HG02623 (cell line): ENCODE measurements at regions not wholly inside any gene's neighbourhood (a gene's known extent, or its start where the extent isn't known, plus 50 kb on each side); places are given as distances from the start of the nearest gene placed in this dataset.

Source experiments
- ATAC-seq: cut with Tn5 transposase; IDR thresholded peaks from one replicate; pipeline ENCODE4 v1.9.1; 2021; ENCODE audit warnings: moderate library complexity; ENCODE audit not compliant: unreplicated experiment

- no peak for ATAC-seq
Measured at GRCh38 chr1:98003442-98003841, 82.6 kb upstream of the DPYD start.

- ATAC-seq: no peak
Measured at GRCh38 chr1:98002288-98002687, 81.5 kb upstream of the DPYD start.

GRCh38 chr1:98001764-98002163 is 80.9 kb upstream of the DPYD start:
- no peak for ATAC-seq

- ATAC-seq: no peak
Measured at GRCh38 chr1:97999320-97999719, 78.5 kb upstream of the DPYD start.

GRCh38 chr1:97996880-97997279 is 76.0 kb upstream of the DPYD start:
- ATAC-seq: no peak

- no peak for ATAC-seq
Measured at GRCh38 chr1:97989094-97989680, 68.4 kb upstream of the DPYD start.

- no peak for ATAC-seq
Measured at GRCh38 chr1:97986041-97987005, 65.5 kb upstream of the DPYD start.

- ATAC-seq: no peak
Measured at GRCh38 chr1:97983126-97983525, 62.3 kb upstream of the DPYD start.

GRCh38 chr1:97980530-97980929 is 59.7 kb upstream of the DPYD start:
- ATAC-seq: no peak

GRCh38 chr1:97976801-97977200 is 56.0 kb upstream of the DPYD start:
- no peak for ATAC-seq
